ENCODE measurements at regions not wholly inside any gene's neighbourhood (a gene's known extent, or its start where the extent isn't known, plus 50 kb on each side); places are given as distances from the start of the nearest gene placed in this dataset.

- ATAC-seq (ENCODE audit: low FRiP score in 2 of 2): no peak
- H3K36me3 ChIP-seq: no peaks in the 10 kb centered on the region
- no peak for DNase-seq
- H3K27me3 ChIP-seq: no peaks in the 10 kb centered on the region
- no peak overlapping the region for H3K4me3 ChIP-seq
- 55 to 62% methylated on average over 5 of the region's 5 CpGs for WGBS, 2 donors
- no peaks in the 10 kb centered on the region for H3K9me3 ChIP-seq
- TF ChIP-seq POLR2A (IDR thresholded peaks at IDR 0.05) (no peak), POLR2AphosphoS5 (IDR thresholded peaks at IDR 0.05) (no peak), CTCF (IDR thresholded peaks at IDR 0.05) (no peak), EP300 (IDR thresholded peaks at IDR 0.05) (no peak)
- H3K27ac ChIP-seq: no peak overlapping the region
- no peaks in the 10 kb centered on the region for H3K4me1 ChIP-seq
These were observed 236.4 kb upstream of the SPRY2 start for GRCh38 chr13:80577285-80577684.

DNA sequence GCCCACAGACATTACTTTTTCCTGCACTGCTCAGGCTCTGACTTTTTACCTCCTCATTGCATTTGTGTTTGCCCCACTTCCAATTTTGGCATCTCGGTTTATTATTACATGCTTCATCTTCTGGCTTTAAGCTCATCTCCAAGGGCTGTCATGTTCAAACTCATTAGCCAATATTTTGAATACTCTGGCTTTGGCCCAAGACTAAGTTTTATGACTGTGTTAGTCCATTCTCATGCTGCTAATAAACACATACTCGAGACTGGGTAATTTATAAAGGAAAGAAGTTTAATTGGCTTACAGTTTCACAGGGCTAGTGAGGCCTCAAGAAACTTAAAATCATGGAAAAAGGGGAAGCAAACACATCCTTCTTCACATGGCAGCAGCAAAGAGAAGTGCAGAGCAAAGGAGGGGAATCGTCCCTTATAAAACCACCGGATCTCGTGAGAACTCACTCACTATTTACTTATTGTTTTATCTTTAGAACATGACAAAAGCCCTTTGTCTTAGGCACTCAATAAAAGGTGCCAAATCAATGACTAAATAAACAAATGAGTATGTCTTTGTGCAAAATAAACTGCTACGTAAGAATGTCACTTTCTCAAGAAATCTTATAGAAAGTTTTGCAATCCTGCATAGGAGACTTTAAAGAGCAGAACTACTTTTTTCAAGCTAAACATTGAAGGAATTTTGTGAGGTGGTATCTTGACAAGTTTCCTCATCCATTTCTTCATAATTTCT is 233.4 kb upstream of the SPRY2 start:
- H3K36me3 ChIP-seq: no peaks in the 10 kb centered on the region
- DNase-seq (no peak), ATAC-seq (ENCODE audit: low FRiP score in 2 of 2) (no peak)
- TF ChIP-seq CTCF (IDR thresholded peaks at IDR 0.05) (no peak), POLR2AphosphoS5 (IDR thresholded peaks at IDR 0.05) (no peak), EP300 (IDR thresholded peaks at IDR 0.05) (no peak), POLR2A (IDR thresholded peaks at IDR 0.05) (no peak)
- no peak overlapping the region for H3K4me3 ChIP-seq
- 49 to 52% methylated on average over 6 of the region's 6 CpGs for WGBS, 2 donors
- H3K27ac ChIP-seq: no peak overlapping the region
- H3K27me3 ChIP-seq: no peaks in the 10 kb centered on the region
- no peaks in the 10 kb centered on the region for H3K4me1 ChIP-seq
- no peaks in the 10 kb centered on the region for H3K9me3 ChIP-seq

DNA sequence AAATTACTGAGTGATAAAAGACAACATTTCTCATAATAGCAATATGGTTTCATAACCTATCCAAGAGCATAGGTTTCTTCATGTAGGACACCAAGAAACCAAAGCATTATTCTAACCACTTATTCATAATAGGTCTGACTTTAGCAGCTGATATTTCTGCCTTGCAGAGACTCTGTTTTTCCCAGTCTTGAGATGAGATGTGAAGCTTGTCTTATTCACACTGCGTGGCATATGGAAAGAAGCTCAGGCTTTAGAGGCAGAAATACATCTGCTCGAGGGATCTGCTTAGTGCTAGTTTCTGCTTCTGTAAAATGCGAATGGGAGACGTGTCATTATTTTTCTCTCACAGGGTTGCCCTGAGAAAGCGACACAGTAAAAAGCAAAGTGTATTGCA is 232.0 kb upstream of the SPRY2 start:
- 90 to 93% methylated on average over 5 of the region's 5 CpGs for WGBS, 2 donors

DNA sequence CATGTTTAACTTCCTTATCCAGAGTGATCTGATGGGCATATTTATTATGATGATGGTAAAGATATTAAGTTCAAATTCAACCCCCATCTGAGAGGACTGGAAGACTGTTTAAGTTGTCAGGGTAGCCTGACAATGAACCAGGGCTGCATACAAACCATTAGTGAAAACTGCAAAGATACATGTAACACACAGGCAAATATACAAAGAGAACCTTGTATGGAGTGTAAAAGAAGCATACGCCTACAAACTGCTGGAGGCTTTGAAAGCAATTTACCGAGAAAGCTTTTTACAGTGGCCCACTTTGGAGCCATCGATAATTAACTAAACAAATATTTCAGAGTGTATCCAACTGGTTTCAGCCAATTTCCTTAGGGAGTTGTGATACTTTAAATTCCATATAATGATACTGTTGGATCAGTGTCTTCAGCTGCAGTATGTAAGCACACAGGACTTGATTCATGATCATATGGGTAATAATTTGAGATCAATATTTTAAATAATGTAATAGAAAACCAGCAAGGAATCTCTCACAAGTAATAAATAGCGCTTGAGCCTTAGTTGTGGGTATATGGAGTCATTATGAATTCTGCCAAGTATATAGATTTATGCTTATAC is 231.5 kb upstream of the SPRY2 start:
- H3K9me3 ChIP-seq: no peaks in the 10 kb centered on the region
- H3K27ac ChIP-seq: no peak overlapping the region
- 88 to 89% methylated on average over 4 of the region's 4 CpGs for WGBS, 2 donors
- ATAC-seq (ENCODE audit: low FRiP score in 2 of 2): no peak
- no peak for DNase-seq
- H3K4me3 ChIP-seq: no peak overlapping the region
- H3K4me1 ChIP-seq: no peaks in the 10 kb centered on the region
- TF ChIP-seq POLR2A (IDR thresholded peaks at IDR 0.05) (no peak), CTCF (IDR thresholded peaks at IDR 0.05) (no peak), EP300 (IDR thresholded peaks at IDR 0.05) (no peak), POLR2AphosphoS5 (IDR thresholded peaks at IDR 0.05) (no peak)
- H3K36me3 ChIP-seq: no peaks in the 10 kb centered on the region
- no peaks in the 10 kb centered on the region for H3K27me3 ChIP-seq

More for the DNA sequence above, 232.0 kb upstream of the SPRY2 start:
- Histone ChIP-seq H3K4me3 (no peak overlapping the region), H3K27me3 (no peaks in the 10 kb centered on the region), H3K36me3 (no peaks in the 10 kb centered on the region), H3K9me3 (no peaks in the 10 kb centered on the region), H3K4me1 (no peaks in the 10 kb centered on the region), H3K27ac (no peak overlapping the region)
- ATAC-seq (ENCODE audit: low FRiP score in 2 of 2) (no peak), DNase-seq (no peak)
- TF ChIP-seq POLR2AphosphoS5 (IDR thresholded peaks at IDR 0.05) (no peak), CTCF (IDR thresholded peaks at IDR 0.05) (no peak), POLR2A (IDR thresholded peaks at IDR 0.05) (no peak), EP300 (IDR thresholded peaks at IDR 0.05) (no peak)

All from upper lobe of left lung (tissue), 6 donors.